Upper lobe of left lung (tissue), 6 donors: ENCODE measurements at regions not wholly inside any gene's neighbourhood (a gene's known extent, or its start where the extent isn't known, plus 50 kb on each side); places are given as distances from the start of the nearest gene placed in this dataset.

ENCODE experiments used
- ATAC-seq, 2 donors: fragments of 200-7000 bp; cut with Tn5 transposase; one replicate each; pipeline ENCODE4 v1.9.1; 2022; ENCODE audit warnings: mild to moderate bottlenecking in 2 of 2, moderate library complexity in 2 of 2; ENCODE audit not compliant: low FRiP score in 2 of 2
- DNase-seq, 2 donors: peaks; one replicate each; pipeline ENCODE4 v3.0.0-alpha.2; 2019 to 2020
- H3K27ac ChIP-seq, 4 donors: fragments of 200-600 bp; sonication (generic); one replicate each; pipeline ENCODE4 v1.5.1; 2016 to 2019
- H3K27me3 ChIP-seq, 4 donors: fragments of 200-600 bp; sonication (generic); one replicate each; pipeline ENCODE4 v1.5.1; 2017 to 2019
- H3K36me3 ChIP-seq, 4 donors: fragments of 200-600 bp; sonication (generic); one replicate each; pipeline ENCODE4 v1.5.1; 2016 to 2019
- H3K4me1 ChIP-seq, 4 donors: fragments of 200-600 bp; sonication (generic); one replicate each; pipeline ENCODE4 v1.5.1; 2018 to 2019
- H3K4me3 ChIP-seq, 4 donors: fragments of 200-600 bp; sonication (generic); one replicate each; pipeline ENCODE4 v1.5.1; 2017 to 2019; ENCODE audit warnings: mild to moderate bottlenecking in 2 of 4, moderate library complexity in 1 of 4
- H3K9me3 ChIP-seq, 4 donors: fragments of 200-600 bp; sonication (generic); one replicate each; pipeline ENCODE4 v1.5.1; 2018 to 2019
- EP300 ChIP-seq, 4 donors: sonication (generic); formaldehyde crosslinking; IDR thresholded peaks; one replicate each; pipeline ENCODE4 v1.5.1; 2017; ENCODE audit warnings: antibody characterized with exemption in 4 of 4, control low read depth in 2 of 4
- POLR2A ChIP-seq, 4 donors: fragments of 450-650 bp; IDR thresholded peaks; one replicate each; pipeline ENCODE4 v1.5.1; 2016 to 2017; ENCODE audit warnings: antibody characterized with exemption in 4 of 4, mild to moderate bottlenecking in 2 of 4
- POLR2AphosphoS5 ChIP-seq, 2 donors: sonication (generic); formaldehyde crosslinking; IDR thresholded peaks; one replicate each; pipeline ENCODE4 v1.5.1; 2017; ENCODE audit warnings: antibody characterized with exemption in 2 of 2
- WGBS, 2 donors: methylation state at CpG; one replicate each; pipeline ENCODE4 v1.1.5; 2017 to 2018; 5-methylcytosine and 5-hydroxymethylcytosine counted together
- TF ChIP-seq, protein P1 (sequence below), 6 experiments: fragments of 450-650 bp in 4 of 6; fragments of 200-600 bp in 2 of 6; sonication (generic) in 2 of 6; IDR thresholded peaks; one replicate each; pipeline ENCODE4 v1.5.1; 2016 to 2019; ENCODE audit warnings: antibody characterized with exemption in 6 of 6
- donor health status: DM: no; HTN: no; CAD: no; lungs with moderate emphysema.
- donor health status: DM: no; HTN: yes; CAD: no; lungs with severe emphysema.

DNA sequence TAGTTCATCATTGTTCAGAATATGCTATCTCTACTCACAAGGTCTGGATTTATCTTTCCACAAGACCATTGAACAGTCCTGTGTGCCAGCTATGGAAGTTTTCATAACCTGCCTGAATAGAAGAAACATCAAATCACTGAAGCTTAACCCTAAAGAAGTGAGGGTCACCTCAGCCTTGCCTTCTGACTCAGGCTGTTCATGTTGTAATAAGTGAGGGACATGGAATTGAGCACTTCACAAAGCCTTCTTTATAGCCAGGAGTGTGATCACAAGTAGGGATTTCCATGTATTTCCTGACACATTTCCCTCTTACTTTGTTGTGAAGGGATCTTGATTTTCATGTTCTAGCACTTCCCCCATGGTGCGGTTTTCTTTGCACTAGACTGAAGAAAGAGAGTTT, 577.5 kb upstream of the WWC1 start:
- 79 to 81% methylated on average over 1 of the region's 1 CpG for WGBS, 2 donors
- H3K4me1 ChIP-seq, result no peaks in the 10 kb centered on the region
- H3K9me3 ChIP-seq, result no peaks in the 10 kb centered on the region
- no peak overlapping the region for H3K27ac ChIP-seq
- H3K27me3 ChIP-seq, result no peaks in the 10 kb centered on the region
- DNase-seq (no peak), ATAC-seq (no peak)
- no peak overlapping the region for H3K4me3 ChIP-seq
- TF ChIP-seq, protein P1, sequence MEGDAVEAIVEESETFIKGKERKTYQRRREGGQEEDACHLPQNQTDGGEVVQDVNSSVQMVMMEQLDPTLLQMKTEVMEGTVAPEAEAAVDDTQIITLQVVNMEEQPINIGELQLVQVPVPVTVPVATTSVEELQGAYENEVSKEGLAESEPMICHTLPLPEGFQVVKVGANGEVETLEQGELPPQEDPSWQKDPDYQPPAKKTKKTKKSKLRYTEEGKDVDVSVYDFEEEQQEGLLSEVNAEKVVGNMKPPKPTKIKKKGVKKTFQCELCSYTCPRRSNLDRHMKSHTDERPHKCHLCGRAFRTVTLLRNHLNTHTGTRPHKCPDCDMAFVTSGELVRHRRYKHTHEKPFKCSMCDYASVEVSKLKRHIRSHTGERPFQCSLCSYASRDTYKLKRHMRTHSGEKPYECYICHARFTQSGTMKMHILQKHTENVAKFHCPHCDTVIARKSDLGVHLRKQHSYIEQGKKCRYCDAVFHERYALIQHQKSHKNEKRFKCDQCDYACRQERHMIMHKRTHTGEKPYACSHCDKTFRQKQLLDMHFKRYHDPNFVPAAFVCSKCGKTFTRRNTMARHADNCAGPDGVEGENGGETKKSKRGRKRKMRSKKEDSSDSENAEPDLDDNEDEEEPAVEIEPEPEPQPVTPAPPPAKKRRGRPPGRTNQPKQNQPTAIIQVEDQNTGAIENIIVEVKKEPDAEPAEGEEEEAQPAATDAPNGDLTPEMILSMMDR (IDR thresholded peaks at IDR 0.05), result no peak
- no peak for TF ChIP-seq POLR2AphosphoS5 (IDR thresholded peaks at IDR 0.05)
- no peak for TF ChIP-seq EP300 (IDR thresholded peaks at IDR 0.05)
- no peak for TF ChIP-seq POLR2A (IDR thresholded peaks at IDR 0.05)
- H3K36me3 ChIP-seq, result no peaks in the 10 kb centered on the region

DNA sequence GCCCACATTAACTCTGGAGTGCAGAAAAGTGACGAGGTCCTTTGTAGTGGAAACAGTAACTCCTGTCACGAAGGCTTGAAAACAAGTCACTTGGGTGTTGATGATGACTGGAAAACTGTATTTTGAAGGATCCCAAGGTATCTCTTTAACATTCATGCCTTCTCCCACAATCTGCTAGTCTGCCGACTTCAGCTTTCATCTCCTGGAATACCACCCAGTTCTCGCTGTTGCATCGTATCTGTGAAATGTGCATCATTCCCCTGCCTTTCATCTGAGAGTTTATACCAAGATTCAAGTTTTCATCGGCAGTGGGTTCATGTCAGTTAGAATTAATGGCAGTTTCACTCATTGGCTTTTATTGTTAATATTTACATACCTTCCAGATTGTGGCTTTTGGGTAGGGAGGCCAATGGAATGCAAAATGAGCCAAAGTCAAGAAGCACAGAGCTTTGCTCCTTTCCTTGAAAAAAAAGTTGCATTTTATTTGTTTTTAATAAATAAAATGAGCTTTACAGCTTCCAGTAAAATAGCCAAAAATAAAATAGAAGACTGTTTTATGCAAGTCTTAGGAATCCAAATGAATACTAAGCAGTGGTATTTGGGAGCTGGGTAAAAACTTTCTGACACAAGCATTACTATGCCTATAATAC, 575.2 kb upstream of the WWC1 start:
- TF ChIP-seq POLR2A (IDR thresholded peaks at IDR 0.05), result no peak
- no peak for TF ChIP-seq POLR2AphosphoS5 (IDR thresholded peaks at IDR 0.05)
- no peak for TF ChIP-seq EP300 (IDR thresholded peaks at IDR 0.05)
- TF ChIP-seq, protein P1 (IDR thresholded peaks at IDR 0.05), result no peak
- WGBS, 2 donors, result 76 to 90% methylated on average over 6 of the region's 6 CpGs
- DNase-seq (no peak), ATAC-seq (no peak)
- no peak overlapping the region for H3K4me3 ChIP-seq
- no peaks in the 10 kb centered on the region for H3K9me3 ChIP-seq
- H3K36me3 ChIP-seq, result no peaks in the 10 kb centered on the region
- H3K27ac ChIP-seq, result no peak overlapping the region
- H3K4me1 ChIP-seq, result no peaks in the 10 kb centered on the region
- no peaks in the 10 kb centered on the region for H3K27me3 ChIP-seq

DNA sequence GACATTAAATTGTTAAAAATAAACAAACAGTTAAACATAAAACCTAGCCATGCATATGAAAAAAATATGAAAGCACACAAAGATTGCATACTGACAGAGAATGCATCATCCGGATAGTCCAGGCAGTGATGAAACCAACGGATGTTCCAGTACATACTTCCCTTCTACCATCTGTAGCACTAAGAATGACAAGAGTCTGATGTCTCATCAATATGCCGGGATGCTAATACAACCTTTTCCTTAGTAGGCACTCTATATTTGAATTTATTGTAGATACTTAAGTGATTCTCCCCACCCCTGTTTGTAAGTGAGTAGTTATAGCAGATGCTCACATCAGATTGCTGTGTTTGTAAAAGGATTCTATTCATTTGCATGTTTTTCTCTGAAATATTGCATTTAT, 571.2 kb upstream of the WWC1 start:
- Histone ChIP-seq H3K27me3 (no peaks in the 10 kb centered on the region), H3K9me3 (no peaks in the 10 kb centered on the region), H3K4me1 (peaks cover 0 to 4% (median 2%) of the 10 kb centered on the region in 4 donors), H3K4me3 (no peak overlapping the region), H3K27ac (no peak overlapping the region), H3K36me3 (no peaks in the 10 kb centered on the region)
- TF ChIP-seq POLR2AphosphoS5 (IDR thresholded peaks at IDR 0.05) (no peak), POLR2A (IDR thresholded peaks at IDR 0.05) (no peak), EP300 (IDR thresholded peaks at IDR 0.05) (no peak)
- TF ChIP-seq, protein P1 (IDR thresholded peaks at IDR 0.05), result no peak
- ATAC-seq, result no peak
- 62 to 75% methylated on average over 3 of the region's 3 CpGs for WGBS, 2 donors
- DNase-seq, result no peak

DNA sequence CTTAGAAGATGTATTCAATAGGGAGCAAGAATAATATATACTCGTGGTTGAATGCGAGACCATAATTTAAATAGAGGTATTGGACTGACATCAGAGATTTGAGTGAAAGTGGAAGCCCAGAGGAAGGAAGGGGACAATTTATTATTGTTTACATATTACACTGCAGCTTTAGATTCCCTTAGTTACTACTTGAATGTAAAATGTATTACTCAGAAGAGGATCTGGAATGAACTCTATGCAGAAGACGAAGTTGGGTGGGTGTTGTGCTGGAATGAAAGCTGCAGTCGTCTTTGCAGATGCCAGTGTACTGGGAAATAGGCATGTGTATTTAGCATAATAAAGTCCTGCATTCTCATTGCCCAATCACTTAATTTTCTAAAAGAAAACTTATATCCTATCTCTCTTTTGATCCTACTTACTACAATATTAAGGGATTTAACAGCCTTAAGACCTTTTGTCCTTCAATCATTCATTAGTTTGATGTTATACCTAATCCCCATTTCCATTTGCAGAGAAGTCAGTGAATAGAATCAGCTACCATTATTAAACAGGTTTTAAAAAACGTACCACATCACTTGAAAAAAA, 570.7 kb upstream of the WWC1 start:
- Histone ChIP-seq H3K36me3 (no peaks in the 10 kb centered on the region), H3K27me3 (no peaks in the 10 kb centered on the region), H3K9me3 (no peaks in the 10 kb centered on the region), H3K4me1 (peaks cover 0 to 4% (median 2%) of the 10 kb centered on the region in 4 donors), H3K4me3 (no peak overlapping the region), H3K27ac (no peak overlapping the region)
- TF ChIP-seq EP300 (IDR thresholded peaks at IDR 0.05), result no peak
- TF ChIP-seq, protein P1 (IDR thresholded peaks at IDR 0.05), result no peak
- TF ChIP-seq POLR2A (IDR thresholded peaks at IDR 0.05), result no peak
- no peak for TF ChIP-seq POLR2AphosphoS5 (IDR thresholded peaks at IDR 0.05)
- ATAC-seq (no peak), DNase-seq (no peak)
- 45 to 48% methylated on average over 5 of the region's 5 CpGs for WGBS, 2 donors
